HG03354 (cell line): ENCODE measurements at regions not wholly inside any gene's neighbourhood (a gene's known extent, or its start where the extent isn't known, plus 50 kb on each side); places are given as distances from the start of the nearest gene placed in this dataset.

ENCODE experiments used
- ATAC-seq: cut with Tn5 transposase; IDR thresholded peaks from one replicate; pipeline ENCODE4 v1.9.1; 2021; ENCODE audit warnings: mild to moderate bottlenecking; ENCODE audit not compliant: unreplicated experiment, poor library complexity, severe bottlenecking

DNA sequence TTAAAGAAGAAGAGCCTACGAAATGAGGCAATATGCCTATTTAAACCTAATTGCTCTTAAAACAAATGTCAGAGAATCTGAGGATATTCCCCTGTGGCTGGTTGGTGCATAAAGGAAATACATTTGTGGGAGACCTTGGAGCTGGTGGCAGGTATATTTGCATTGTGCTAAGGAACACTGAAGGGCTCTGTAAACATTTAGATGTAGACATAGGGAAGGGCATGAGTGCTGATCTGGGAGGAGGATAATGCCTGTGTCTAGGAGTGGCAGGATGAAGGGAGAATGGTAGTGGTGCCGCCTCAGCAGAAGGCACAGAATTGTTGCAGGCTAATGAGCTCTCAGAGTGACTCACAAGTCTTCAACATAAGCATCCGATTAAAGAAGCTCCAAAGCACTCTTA is 85.8 kb downstream of the CD164 start:
- ATAC-seq: no peak

DNA sequence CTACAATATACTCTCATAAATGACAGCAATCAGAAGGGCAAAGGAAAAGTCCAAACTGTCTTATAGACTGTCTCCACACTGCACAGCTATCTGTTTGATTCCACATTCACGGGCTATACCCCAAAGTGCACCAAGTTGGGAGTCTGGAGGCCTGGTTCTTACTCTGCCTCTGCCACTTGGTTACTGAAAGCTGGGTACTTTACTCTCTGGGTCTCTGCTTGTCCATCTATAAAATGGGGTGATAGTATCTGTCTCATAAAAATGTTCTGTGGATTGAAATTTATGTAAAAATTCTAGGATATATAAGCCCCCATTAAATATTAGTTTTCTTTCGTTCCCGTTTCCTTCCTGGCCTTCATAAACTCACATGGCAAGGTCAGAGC is 86.5 kb downstream of the CD164 start:
- ATAC-seq: no peak

DNA sequence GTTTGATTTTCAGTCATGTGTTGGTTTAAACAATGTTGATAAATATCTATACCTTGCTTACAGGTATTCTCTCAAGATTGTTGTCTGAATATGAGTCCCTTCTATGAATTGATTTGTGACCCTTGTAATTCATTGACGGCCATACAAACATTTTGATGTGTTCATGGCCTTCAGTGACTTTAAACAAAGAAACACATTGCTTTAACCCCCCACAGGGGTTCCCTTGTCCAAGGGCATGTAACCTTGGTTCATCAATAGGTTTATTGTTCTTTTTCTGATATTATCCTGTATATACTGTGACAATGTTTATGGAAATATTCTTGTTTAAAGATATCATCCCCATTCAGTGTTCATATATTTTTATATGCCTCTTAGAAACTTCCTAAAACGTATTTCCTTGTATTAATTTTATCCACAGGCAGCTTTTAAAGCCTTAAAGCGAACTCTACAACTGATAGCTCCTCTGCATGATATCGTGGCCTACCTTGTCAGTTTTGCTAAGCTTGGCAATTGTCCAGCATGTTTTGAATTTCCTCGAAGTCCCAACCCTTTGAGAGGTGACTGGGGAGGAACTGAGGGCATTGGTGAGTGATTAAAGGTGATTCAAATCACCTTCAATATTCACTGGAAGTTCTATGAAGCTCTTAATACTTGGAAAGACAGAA is 87.0 kb downstream of the CD164 start:
- ATAC-seq: no peak

DNA sequence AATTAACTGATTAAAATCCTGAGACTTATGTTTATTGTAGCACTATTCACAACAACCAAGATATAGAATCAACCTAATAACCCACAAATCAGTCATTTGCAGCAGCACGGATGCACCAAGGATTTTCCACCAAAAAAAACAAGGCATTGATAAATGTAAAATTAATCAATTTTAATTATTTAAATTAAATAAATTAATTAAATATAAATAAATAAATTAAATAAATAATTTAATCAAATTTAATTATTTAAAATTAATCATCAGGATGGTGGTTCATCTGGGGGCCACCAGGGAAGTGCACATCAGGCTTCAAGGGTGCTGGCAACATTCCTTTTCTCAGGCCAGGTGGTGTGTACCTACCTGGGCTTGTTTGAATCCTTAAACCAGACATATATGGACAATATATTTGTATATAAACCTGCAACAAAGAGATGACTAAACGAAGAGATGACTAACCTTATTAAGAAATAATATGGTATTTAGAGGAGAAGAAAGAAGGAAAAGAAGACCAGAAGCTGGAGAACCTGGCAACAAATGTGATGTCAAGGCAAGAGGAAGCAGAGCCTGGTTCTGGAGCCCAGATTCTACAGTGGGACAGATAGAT is 89.2 kb downstream of the CD164 start:
- ATAC-seq: no peak

DNA sequence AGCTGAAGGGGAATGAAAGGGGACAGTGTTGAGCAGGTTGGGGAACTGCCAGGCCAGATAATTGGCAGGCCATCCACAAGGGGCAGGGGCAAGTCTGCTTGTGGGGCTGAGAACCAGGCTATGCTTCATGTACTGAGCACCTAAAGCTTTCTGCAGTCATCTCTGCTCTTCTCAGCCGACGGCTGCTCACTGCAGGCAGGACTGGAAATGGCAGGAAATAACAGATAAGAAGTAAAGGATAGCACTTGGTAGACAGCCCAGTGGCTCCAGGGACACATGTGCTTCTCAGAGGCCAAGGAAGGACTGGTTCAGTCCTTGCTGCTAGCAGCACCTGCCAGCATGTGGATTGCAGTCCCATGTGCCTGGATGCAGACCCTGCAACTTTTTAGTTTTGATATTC is 89.8 kb downstream of the CD164 start:
- ATAC-seq: no peak

DNA sequence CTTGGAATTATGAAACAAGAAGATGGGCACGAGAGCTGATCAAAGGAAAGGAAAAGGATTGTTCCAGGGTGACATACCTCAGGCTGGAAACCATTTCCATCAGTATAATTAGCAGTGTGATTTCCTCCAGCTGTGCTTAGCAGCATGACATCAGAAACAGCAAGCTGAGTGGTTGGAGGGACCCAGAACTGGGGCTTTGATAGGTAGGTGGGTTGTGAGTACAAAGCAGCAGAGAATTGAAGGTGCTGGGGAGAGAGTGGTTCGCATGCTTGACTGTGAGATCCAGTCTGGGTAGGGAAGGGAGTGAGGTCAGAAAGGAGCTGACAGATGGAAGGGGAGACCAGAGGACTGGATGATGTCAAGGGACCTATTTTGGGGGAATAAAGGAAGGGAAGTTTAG is 90.4 kb downstream of the CD164 start:
- ATAC-seq: no peak

DNA sequence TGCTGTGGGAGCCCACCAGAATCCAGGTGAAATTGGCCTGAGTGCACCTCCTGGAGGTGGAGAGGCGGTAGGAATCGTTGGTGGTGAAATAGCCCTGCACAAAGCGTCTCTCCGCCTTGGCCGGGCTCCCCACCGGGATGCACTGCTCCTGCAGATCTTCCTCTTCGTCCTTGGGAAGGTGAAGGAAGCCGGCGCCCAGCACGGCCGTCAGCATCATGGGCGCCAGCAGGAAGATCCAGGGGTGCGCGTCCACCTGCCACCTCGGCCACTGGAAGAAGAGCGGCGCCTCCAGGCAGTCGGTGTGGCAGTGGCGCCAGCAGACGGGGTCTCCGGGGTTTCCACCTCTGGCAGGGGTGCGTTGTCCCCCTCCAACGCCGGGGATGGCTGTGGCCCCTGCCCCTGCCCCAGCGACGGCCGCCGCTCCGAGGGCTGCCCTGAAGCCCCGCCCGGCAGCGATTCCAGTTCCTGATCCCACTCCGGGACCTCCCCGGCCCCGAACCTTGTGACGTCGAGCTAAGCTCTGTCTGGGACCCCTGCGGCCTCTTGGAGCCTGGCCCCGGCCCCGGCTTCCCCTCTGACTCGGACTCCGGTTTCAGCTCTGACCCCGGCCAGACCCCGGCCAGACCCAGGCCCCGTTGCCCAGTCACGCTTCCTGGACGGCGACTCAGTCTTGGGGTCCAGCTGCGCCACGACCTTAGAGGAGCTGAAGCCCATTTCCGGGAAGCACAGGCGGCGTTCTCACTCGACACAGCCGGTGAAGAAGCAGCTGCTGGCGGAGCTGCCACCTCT is 91.9 kb downstream of the CD164 start:
- no peak for ATAC-seq

DNA sequence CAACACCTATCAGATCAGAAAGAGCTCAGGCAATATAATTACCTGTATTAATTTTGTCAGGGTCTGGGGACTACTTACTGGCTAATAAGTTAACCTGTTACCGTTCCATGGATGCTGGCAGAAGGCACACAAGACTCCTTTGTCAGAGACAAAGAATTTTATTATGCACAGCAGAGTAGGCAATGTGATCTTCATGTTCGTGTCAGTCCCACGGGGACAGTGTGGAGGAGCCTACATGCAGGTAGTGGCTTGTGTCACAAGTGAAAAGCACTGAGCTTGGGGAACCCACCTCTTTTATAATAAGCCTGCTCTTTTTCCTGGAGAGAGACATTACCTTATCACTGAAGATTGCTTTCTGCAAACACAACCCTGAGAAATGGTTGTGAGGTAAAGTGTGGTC is 96.9 kb downstream of the CD164 start:
- no peak for ATAC-seq

DNA sequence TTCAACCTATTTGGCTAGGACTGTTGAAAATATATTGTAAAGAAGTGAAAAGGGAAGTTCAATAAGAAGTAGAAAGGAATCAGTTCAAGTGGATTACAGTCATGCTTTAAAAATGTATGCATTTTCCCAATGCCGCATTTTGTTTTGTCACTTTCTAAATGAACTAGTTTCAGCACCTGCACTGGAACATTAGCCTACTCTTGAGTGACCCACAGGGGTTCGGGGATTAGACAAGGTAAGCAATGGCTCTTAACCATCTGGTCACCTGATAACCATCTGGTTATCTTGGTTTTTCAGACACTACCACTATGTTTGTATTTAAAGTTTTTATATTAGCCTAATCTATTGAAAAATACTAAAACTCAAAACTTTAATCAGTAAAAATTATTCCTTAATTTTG is 97.6 kb downstream of the CD164 start:
- ATAC-seq: no peak

DNA sequence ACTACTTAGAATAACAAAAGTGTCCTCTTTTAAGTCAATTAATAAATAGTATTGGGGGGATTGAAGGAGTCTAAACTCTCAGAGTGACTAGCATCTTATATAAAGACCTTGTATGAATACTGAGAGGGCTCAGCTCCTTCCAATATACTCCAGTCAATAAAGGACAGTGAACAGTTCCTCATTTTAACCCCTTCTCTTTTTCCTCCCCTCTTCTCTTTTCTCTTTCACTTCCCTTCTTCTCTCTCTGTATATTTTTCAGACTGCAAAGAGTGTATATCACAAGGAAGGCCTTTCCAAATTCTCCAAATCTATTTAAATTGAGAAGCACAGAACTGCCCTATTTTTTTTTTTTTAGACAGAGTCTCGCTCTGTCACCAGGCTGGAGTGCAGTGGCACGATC is 99.5 kb downstream of the CD164 start:
- ATAC-seq: no peak

DNA sequence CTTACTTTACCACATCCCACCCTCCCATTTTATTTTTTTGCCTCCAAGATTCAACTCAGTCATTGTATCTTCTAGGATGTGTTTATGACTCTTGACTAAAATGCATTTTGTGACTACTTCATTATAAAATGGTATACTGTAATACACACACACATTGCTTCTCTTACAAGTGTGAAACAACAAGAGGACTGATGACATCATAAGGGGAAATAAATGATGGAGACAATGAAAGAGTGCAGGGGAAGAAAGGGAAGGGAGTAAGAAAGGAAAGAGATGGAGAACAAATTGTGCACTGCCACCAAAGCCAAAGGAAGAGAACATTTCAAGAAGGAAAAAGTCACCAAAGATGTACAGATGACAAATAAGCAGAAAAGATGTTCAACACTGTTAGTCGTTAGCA is 102.6 kb downstream of the CD164 start:
- no peak for ATAC-seq

DNA sequence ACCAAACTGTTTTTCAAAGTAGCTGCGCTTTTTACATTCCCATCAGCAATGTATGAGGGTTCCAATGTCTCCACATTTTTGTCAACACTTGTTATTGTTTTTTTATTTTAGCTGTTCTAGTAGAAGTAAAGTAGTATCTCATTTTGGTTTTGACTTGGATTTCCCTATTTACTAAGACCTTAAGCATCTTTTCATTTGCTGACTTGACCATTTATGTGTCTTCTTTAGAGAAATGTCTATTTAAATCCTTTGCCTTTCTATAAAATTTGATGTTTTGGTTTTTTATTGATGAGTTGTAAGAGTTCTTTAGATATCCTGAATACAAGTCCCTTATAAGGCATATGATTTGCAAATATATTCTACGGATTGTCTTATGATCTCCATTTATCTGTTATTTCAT is 110.6 kb downstream of the CD164 start:
- no peak for ATAC-seq

DNA sequence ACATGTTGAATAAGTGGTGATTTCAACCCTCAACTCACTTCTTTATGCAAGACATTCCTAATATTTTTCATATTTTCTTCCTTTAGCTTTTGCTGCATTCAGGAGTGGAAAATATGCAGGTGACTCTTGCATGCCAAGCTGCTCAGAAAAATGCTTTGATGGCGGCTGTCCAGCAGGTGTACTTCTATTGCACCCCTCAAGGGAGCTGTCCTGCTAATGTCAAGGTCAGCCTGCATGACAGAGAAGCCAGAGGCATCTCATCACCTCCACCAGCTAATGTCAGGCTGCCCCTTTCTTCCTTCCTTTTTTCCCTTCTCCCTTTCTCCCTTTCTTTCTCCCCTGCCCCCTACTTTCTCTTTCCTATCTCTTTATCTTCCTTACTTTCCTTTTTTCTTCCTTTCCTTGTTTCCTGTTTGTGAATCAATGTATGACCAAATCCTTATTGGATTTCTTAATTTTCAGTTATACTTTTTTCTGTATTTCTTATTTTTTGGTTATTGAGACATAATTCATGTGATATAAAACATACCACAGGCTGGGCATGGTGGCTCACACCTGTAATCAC is 112.2 kb downstream of the CD164 start:
- no peak for ATAC-seq

DNA sequence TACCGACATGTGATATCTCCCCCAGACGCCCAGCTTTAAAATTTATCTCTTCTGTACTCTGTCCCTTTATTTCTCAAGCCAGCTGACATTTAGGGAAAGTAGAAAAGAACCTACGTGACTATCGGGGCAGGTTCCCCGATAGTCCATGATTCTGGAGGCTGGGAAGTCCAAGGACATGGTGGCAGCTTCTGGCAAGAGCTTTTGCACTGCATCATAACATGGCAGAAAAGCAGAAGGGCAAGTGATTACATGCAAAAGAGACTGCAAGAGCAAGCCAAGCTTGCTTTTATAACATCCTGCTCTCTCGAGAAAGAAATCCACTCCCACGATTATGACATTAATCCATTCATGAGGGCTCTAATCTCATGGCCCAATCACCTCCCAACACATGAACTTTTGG is 113.2 kb downstream of the CD164 start:
- no peak for ATAC-seq

DNA sequence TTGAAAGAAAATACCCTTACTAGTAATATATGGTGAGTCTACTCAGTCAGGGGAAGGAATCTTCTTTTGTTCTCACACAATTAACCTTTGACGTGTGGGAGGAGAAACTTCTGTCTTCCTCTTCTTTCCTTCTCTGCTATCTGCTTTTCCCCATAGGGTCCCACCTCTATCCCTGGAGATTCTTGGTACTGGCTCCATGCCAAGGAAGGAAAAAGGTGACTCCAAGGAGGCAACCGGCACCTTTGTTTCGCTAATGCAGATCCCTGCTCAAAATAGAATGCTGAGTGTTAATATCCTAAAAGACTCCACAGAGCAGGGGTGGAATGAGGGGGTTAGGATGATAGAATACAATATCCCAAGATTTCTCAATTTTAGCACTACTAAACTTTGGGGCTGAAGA is 116.7 kb downstream of the CD164 start:
- no peak for ATAC-seq

DNA sequence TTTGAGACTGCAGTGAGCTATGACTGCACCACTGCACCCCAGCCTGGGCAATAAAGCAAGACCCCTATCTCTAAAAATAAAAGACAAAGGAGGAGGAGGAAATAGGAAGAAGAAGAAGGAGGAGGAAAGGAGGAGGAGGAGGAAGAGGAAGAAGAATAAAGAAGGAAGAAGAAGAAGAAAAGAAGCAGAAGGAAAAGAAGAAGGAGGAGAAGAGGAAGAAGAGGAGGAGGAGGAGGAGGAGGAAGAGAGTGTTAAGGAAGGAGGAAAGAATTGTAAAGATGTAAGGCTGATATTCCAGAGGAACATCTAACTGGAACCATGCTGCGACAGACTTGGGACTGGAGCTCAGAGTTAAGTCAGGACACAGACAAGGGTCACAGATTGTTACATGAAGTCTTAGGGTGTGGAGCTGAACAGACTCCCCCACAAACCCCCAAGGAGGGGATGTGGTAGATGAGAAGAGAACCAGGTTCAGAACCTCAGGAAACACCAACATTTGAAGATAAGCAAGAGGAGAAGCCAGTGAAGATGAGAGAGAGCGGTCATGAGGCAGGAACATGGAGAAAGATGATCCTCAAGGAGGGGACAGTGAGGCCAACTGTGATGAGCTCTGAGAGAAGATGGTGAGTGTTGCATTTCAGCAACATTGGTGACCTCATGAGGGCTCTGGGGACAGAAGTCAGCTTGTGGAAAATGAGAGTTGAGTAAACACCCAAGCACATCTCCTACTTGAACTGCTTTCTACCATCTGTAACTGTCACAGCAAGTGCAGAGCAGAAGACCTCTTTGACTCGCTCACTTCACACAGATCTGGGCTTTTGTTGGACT is 118.2 kb downstream of the CD164 start:
- ATAC-seq: no peak

DNA sequence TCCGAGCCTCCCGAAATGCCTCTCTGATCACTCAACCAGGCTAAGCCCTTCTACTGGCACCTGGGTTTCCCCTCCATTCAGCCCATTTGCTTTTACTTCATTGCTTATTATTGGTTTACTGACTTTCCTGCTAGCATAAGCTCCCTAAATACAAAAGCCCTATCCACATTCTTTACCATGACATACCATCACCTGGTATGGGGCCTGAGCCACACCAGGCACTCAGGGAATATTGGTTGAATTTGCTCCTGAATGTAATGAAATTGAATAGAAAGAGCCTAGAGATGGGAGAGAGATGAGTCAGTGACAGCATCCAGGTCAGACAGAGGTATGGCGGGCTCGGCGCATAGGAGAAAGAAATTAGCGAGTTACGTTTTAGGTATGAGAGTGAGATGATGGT is 120.0 kb downstream of the CD164 start:
- no peak for ATAC-seq

DNA sequence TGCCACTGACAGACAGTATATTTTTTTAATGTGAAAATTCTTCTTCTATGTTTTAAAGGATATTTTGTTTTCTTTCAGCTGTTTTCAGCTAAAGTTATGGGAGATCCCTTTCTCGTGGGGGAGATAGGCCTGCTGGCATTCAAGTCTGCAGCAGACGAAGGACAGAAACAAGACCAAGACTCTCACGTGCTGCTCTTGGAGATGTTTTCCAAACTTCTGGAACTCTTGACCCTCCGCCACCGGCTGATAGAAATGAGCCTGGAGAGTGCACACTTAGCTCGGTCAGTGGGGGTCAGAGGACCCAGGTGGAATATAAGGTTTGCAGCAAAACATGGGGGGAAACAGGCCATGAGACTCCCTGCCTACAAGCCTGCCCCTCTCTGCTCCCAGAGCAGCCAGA is 120.5 kb downstream of the CD164 start:
- no peak for ATAC-seq

DNA sequence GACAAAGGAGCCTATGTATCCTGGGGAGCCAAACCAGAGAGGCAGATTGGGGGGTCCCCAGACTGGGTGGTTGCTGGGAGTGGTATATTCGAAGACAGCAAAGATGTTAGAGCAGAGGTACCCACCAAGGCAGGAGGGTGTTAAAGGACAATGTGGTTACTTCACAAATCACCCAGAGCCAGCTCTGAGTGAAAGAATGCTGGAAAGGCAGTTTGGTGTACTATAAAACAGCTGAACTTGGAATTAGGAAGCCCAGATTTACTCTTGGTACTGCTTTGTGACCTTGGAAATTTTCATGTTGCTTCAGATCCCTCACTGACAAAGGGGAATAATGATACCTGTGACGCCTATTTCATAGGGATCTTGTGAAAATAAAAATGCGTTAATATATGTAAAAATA is 121.6 kb downstream of the CD164 start:
- no peak for ATAC-seq

DNA sequence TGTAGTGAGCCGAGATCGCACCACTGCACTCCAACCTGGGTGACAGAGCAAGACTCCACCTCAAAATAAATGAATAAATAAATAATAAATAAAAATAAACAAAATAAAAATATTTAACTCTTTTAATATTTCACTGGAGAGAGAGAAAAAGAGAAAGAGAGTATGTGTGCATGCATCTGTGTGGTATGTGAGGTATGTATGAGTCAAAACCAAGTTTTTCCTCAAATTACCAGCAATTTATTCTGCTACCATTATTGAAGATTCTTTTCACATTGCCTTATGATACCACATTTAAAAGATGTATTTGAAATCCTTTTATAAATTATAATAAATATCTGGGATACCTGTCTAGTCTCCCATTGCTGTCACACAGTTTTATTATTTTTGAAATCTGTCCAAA is 122.1 kb downstream of the CD164 start:
- ATAC-seq: no peak
